PC-9 (cell line): ENCODE measurements at regions not wholly inside any gene's neighbourhood (a gene's known extent, or its start where the extent isn't known, plus 50 kb on each side); places are given as distances from the start of the nearest gene placed in this dataset.

Experiments
- CTCF ChIP-seq: fragments of 200-600 bp; sonication (generic); conservative IDR thresholded peaks from 2 replicates; pipeline ENCODE4 v1.6.1; 2017; ENCODE audit warnings: mixed run types, antibody characterized with exemption, mild to moderate bottlenecking, moderate library complexity
- EZH2 ChIP-seq: fragments of 200-600 bp; sonication (generic); IDR thresholded peaks from 2 replicates; pipeline ENCODE4 v1.8.0; 2017; ENCODE audit warnings: antibody characterized with exemption, low read depth

DNA sequence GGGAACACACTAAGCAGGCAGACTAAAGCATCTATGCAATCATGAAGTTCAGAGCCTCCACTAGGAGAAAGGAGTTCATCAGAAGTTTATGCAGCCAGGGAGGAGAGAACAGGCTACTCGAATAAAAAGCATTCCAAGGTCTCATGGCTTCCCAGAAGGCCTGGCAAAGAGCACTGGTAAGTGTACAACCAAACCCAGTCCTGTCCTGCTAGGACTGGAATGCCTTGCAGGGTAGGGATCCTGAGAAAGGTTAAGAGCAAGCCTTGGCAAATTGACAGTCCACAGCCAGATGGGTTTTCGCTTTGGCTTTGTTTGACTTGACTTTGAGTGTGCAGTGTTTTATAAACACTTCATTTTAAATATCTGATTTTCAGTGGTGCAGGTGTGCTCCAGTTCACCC, 133.6 kb upstream of the ATP1B1 start:
- TF ChIP-seq CTCF (no peak), EZH2 (no peak)
